Fibroblast of peridontal ligament (primary cell): ENCODE measurements at regions not wholly inside any gene's neighbourhood (a gene's known extent, or its start where the extent isn't known, plus 50 kb on each side); places are given as distances from the start of the nearest gene placed in this dataset.
A peak's percentile ranks its signal among the peaks of the same experiment; 100 is the strongest.
"Not testable (repeated sequence)": the region's sequence is repeated elsewhere in the genome, so short reads cannot be mapped to it uniquely, and the experiment has no call there.

ENCODE experiments used
- DNase-seq: peaks from one replicate; pipeline ENCODE4 v3.0.0-alpha.2; 2010; ENCODE audit errors: extremely low read depth

GRCh38 chr9:761793-762560, 79.5 kb upstream of the DMRT1 start:
- no peak for DNase-seq

- DNase-seq, result no peak
These were observed 77.8 kb upstream of the DMRT1 start for GRCh38 chr9:763692-764091.

GRCh38 chr9:764105-764524, 77.4 kb upstream of the DMRT1 start:
- peak; percentile 91 for DNase-seq

- DNase-seq, result no peak
These were observed 76.5 kb upstream of the DMRT1 start for GRCh38 chr9:764986-765385.

- not testable (repeated sequence) for DNase-seq
These were observed 74.4 kb upstream of the DMRT1 start for GRCh38 chr9:767061-767561.

- no peak for DNase-seq
These were observed 65.4 kb upstream of the DMRT1 start for GRCh38 chr9:776086-776485.

GRCh38 chr9:777978-778377, 63.5 kb upstream of the DMRT1 start:
- DNase-seq, result no peak

GRCh38 chr9:784202-784601, 57.3 kb upstream of the DMRT1 start:
- DNase-seq, result no peak

- no peak for DNase-seq
These were observed 56.6 kb upstream of the DMRT1 start for GRCh38 chr9:784916-785315.

- DNase-seq, result no peak
These were observed 55.5 kb upstream of the DMRT1 start for GRCh38 chr9:785997-786396.

- no peak for DNase-seq
These were observed 55.1 kb upstream of the DMRT1 start for GRCh38 chr9:786405-786804.

GRCh38 chr9:788777-789176, 52.7 kb upstream of the DMRT1 start:
- no peak for DNase-seq
